Activated T-helper 1 cell treated with Interleukin-2 at 50 U/mL for 16 hours (primary cell): ENCODE measurements at regions not wholly inside any gene's neighbourhood (a gene's known extent, or its start where the extent isn't known, plus 50 kb on each side); places are given as distances from the start of the nearest gene placed in this dataset.
"Not testable (repeated sequence)": the region's sequence is repeated elsewhere in the genome, so short reads cannot be mapped to it uniquely, and the experiment has no call there.

ENCODE experiments used
- DNase-seq: peaks from one replicate; pipeline ENCODE4 v3.0.0-alpha.2; 2020; ENCODE audit warnings: low read depth

- no peak for DNase-seq
Observed at GRCh38 chr11:116373104-116373944, 399.5 kb downstream of the BUD13 start.

- DNase-seq = no peak
Observed at GRCh38 chr11:116371146-116371545, 401.6 kb downstream of the BUD13 start.

- DNase-seq = no peak
Observed at GRCh38 chr11:116368784-116369183, 404.0 kb downstream of the BUD13 start.

GRCh38 chr11:116366980-116367645 is 405.7 kb downstream of the BUD13 start:
- DNase-seq = no peak

GRCh38 chr11:116366451-116366850 is 406.3 kb downstream of the BUD13 start:
- DNase-seq = no peak

GRCh38 chr11:116364925-116365324 is 407.9 kb downstream of the BUD13 start:
- not testable (repeated sequence) for DNase-seq

GRCh38 chr11:116364348-116364747 is 408.4 kb downstream of the BUD13 start:
- no peak for DNase-seq

GRCh38 chr11:116360221-116360941 is 412.4 kb downstream of the BUD13 start:
- no peak for DNase-seq

GRCh38 chr11:116357784-116358544 is 414.8 kb downstream of the BUD13 start:
- DNase-seq = no peak

- DNase-seq = no peak
Observed at GRCh38 chr11:116356451-116356850, 416.3 kb downstream of the BUD13 start.

- DNase-seq = no peak
Observed at GRCh38 chr11:116355104-116355503, 417.7 kb downstream of the BUD13 start.

- DNase-seq = no peak
Observed at GRCh38 chr11:116353589-116353988, 419.2 kb downstream of the BUD13 start.

GRCh38 chr11:116352881-116353280 is 419.9 kb downstream of the BUD13 start:
- no peak for DNase-seq

- no peak for DNase-seq
Observed at GRCh38 chr11:116348226-116348625, 424.6 kb downstream of the BUD13 start.

GRCh38 chr11:116345575-116345974 is 427.2 kb downstream of the BUD13 start:
- DNase-seq = no peak

- DNase-seq = no peak
Observed at GRCh38 chr11:116344601-116345000, 428.2 kb downstream of the BUD13 start.

- no peak for DNase-seq
Observed at GRCh38 chr11:116343270-116343669, 429.5 kb downstream of the BUD13 start.

GRCh38 chr11:116342148-116342547 is 430.6 kb downstream of the BUD13 start:
- no peak for DNase-seq

GRCh38 chr11:116339306-116340098 is 433.3 kb downstream of the BUD13 start:
- no peak for DNase-seq

- DNase-seq = not testable (repeated sequence)
Observed at GRCh38 chr11:116338500-116338899, 434.3 kb downstream of the BUD13 start.

GRCh38 chr11:116336540-116336939 is 436.2 kb downstream of the BUD13 start:
- DNase-seq = no peak
